GM19023 (cell line): ENCODE measurements at regions not wholly inside any gene's neighbourhood (a gene's known extent, or its start where the extent isn't known, plus 50 kb on each side); places are given as distances from the start of the nearest gene placed in this dataset.
"Not testable (repeated sequence)": the region's sequence is repeated elsewhere in the genome, so short reads cannot be mapped to it uniquely, and the experiment has no call there.

Source experiments
- ATAC-seq: cut with Tn5 transposase; IDR thresholded peaks from one replicate; pipeline ENCODE4 v1.9.1; 2021; ENCODE audit warnings: mild to moderate bottlenecking, moderate library complexity; ENCODE audit not compliant: unreplicated experiment

- ATAC-seq: no peak
These were observed 544.0 kb downstream of the GALC start for GRCh38 chr14:87449016-87449415.

- no peak for ATAC-seq
These were observed 549.2 kb downstream of the GALC start for GRCh38 chr14:87443787-87444186.

GRCh38 chr14:87443039-87443438 is 549.9 kb downstream of the GALC start:
- no peak for ATAC-seq

- no peak for ATAC-seq
These were observed 555.8 kb downstream of the GALC start for GRCh38 chr14:87437158-87437557.

GRCh38 chr14:87434680-87435079 is 558.3 kb downstream of the GALC start:
- ATAC-seq: no peak

GRCh38 chr14:87434011-87434410 is 559.0 kb downstream of the GALC start:
- ATAC-seq: no peak

GRCh38 chr14:87432698-87433097 is 560.3 kb downstream of the GALC start:
- no peak for ATAC-seq

GRCh38 chr14:87430810-87431209 is 562.2 kb downstream of the GALC start:
- ATAC-seq: no peak

- ATAC-seq: no peak
These were observed 562.8 kb downstream of the GALC start for GRCh38 chr14:87430214-87430613.

- ATAC-seq: no peak
These were observed 573.1 kb downstream of the GALC start for GRCh38 chr14:87419925-87420324.

GRCh38 chr14:87411370-87411769 is 581.6 kb downstream of the GALC start:
- ATAC-seq: no peak

- ATAC-seq: no peak
These were observed 583.6 kb downstream of the GALC start for GRCh38 chr14:87409393-87409792.

GRCh38 chr14:87407344-87407743 is 585.6 kb downstream of the GALC start:
- ATAC-seq: no peak

- no peak for ATAC-seq
These were observed 587.4 kb downstream of the GALC start for GRCh38 chr14:87405563-87405962.

GRCh38 chr14:87397499-87397898 is 595.5 kb downstream of the GALC start:
- ATAC-seq: no peak

GRCh38 chr14:87391066-87391465 is 601.9 kb downstream of the GALC start:
- ATAC-seq: no peak

GRCh38 chr14:87388946-87389345 is 604.0 kb downstream of the GALC start:
- ATAC-seq: no peak

- ATAC-seq: no peak
These were observed 605.2 kb downstream of the GALC start for GRCh38 chr14:87387806-87388205.

GRCh38 chr14:87386524-87386923 is 606.5 kb downstream of the GALC start:
- ATAC-seq: no peak

GRCh38 chr14:87380054-87380453 is 612.9 kb downstream of the GALC start:
- no peak for ATAC-seq

GRCh38 chr14:87368751-87369150 is 624.2 kb downstream of the GALC start:
- ATAC-seq: no peak

- not testable (repeated sequence) for ATAC-seq
These were observed 632.7 kb downstream of the GALC start for GRCh38 chr14:87360246-87360645.

- no peak for ATAC-seq
These were observed 642.0 kb downstream of the GALC start for GRCh38 chr14:87351007-87351406.

- no peak for ATAC-seq
These were observed 643.1 kb downstream of the GALC start for GRCh38 chr14:87349921-87350320.
